ENCODE measurements at regions not wholly inside any gene's neighbourhood (a gene's known extent, or its start where the extent isn't known, plus 50 kb on each side); places are given as distances from the start of the nearest gene placed in this dataset.
A peak's percentile ranks its signal among the peaks of the same experiment; 100 is the strongest.

DNA sequence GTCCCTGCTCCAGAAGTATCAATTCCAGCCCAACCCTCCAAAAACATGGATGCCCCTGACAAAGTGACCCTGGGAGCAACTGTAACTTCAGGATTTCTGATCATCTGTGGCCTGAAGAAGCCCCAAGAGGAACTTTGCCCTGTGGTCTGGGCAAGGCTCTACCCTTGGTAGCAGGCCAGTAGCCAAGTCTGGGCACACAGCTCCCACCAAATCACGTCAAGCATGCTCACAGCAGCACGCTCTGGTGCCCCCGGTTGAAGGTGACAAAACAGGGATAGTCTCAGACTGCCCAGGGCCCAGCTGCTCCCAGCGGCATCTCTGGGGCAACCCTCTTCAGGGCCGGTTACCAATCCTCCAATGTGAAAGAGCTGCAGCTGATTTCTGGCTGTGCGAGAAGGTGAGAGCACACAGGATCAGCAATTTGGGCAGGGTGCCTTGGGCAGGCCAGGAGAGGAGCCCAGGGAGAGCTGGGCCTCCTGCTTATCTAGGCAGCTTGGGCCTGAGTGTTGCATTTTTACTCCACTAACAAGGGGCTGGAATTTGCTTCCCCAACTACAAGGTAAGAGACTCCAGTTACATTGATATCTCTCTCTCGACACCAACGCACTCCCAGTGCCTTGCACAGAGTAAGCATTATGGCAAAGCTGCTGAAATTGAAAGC, 418.1 kb downstream of the BCOR start:
- no peak for DNase-seq (ENCODE audit: insufficient read length, low spot score)

DNA sequence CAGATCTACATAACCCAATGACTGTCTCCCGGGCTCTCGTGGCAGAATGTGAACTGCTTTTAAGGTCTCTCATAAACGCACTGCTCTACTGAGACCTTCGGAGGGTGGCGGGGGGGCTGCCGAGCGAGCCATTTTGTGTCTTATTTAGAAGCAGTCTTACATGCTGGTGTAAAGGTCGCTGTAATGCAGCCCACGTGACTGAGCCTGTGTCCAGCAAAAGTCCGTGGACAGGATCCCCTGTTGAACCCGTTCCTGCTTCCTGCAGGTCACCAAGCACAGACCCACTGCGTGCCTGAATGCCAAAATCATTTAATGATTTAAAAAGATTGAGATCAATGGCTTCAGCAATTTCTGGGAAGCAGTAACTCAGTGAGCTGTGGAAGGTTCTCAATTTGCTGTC, 415.9 kb downstream of the BCOR start:
- TF ChIP-seq, protein P1, sequence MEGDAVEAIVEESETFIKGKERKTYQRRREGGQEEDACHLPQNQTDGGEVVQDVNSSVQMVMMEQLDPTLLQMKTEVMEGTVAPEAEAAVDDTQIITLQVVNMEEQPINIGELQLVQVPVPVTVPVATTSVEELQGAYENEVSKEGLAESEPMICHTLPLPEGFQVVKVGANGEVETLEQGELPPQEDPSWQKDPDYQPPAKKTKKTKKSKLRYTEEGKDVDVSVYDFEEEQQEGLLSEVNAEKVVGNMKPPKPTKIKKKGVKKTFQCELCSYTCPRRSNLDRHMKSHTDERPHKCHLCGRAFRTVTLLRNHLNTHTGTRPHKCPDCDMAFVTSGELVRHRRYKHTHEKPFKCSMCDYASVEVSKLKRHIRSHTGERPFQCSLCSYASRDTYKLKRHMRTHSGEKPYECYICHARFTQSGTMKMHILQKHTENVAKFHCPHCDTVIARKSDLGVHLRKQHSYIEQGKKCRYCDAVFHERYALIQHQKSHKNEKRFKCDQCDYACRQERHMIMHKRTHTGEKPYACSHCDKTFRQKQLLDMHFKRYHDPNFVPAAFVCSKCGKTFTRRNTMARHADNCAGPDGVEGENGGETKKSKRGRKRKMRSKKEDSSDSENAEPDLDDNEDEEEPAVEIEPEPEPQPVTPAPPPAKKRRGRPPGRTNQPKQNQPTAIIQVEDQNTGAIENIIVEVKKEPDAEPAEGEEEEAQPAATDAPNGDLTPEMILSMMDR (IDR thresholded peaks at IDR 0.05; ENCODE audit: insufficient read depth, missing control alignments): no peak
- no peak for FAIRE-seq
- no peak for DNase-seq (ENCODE audit: insufficient read length, low spot score)

More for the DNA sequence above, 418.1 kb downstream of the BCOR start:
- no peak for FAIRE-seq
- TF ChIP-seq, protein P1 (IDR thresholded peaks at IDR 0.05; ENCODE audit: insufficient read depth, missing control alignments): no peak

DNA sequence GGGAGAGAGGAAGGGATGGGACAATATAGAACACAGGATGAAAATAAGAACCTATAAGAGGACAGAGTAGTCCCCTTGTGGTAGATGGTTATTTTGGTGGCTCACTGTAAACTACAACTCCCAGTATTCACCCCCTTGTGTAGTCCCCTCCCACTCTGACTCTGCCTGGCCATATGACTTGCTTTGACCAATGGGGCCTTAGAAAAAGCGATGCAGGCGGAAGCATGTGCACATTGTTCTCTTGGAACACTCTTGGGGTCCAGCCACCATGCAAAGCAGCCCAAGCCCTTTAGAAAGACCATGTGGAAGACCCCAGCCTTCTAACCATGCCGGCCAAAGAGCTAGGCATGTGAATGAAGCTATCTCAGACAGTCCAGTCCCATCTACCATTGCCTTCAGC, 415.0 kb downstream of the BCOR start:
- FAIRE-seq: no peak

DNA sequence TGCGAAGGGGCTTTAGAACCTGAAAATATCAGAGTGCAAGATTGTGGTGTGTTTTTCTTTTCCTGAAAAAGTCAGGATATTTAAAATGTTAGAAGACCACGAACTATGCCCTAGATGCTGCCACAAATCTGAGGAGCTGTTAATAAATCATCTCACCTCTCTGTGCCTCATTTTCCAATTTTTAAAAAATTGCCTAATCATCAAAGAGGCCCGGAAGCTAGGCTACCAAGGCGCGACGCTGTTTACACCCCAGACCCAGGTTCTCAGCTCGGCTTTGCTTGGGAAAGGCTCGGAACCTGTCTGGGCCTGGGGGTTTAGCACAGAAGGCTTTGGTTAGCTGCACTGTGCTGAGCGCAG, 409.6 kb downstream of the BCOR start:
- DNase-seq (ENCODE audit: insufficient read length, low spot score) (no peak), FAIRE-seq (no peak)
- TF ChIP-seq, protein P1 (IDR thresholded peaks at IDR 0.05; ENCODE audit: insufficient read depth, missing control alignments): no peak

More for the DNA sequence above, 415.0 kb downstream of the BCOR start:
- TF ChIP-seq, protein P1 (IDR thresholded peaks at IDR 0.05; ENCODE audit: insufficient read depth, missing control alignments): no peak
- no peak for DNase-seq (ENCODE audit: insufficient read length, low spot score)

DNA sequence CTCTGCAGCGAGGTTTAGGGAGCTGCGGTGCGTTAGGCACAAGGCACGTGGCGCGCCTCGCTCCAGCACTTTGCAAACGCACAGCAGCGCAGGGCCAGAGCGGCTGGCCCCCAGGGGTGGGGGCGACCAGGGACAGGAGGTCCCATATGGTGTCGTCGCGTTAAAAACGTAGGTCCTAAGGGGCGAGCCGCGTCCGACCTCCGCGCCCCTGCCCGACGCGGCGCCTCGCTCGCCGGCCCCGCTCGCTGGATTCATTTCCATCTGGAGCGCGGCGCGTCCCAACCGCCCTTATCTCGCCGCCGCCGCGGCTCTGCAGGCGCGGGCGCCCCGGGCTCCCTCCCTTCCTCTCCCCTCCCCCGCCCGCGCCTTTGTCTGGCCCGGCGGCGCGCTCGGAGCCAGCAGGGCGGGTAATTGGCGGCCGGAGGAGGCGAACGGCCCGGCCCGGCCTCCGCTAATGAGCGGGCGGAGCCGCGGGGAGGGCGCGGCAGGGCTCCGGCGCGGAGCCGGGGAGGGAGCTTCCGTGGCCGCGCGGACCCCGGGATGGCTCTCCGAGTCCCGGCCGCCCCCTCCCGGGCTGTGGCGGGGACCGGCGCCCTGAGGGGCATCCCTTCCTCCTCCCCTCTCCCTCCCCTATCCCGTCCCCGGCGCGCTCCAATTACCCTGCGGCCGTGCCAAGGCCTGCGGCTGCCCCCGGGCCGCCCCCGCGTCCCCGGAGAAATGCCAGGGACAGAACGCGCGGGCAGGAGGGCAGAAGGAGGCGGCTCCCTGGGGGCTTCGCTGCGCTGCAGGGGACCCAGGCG, 409.0 kb downstream of the BCOR start:
- TF ChIP-seq, protein P1 (IDR thresholded peaks at IDR 0.05; ENCODE audit: insufficient read depth, missing control alignments): no peak
- DNase-seq (ENCODE audit: insufficient read length, low spot score): peak; percentile 23
- no peak for FAIRE-seq

DNA sequence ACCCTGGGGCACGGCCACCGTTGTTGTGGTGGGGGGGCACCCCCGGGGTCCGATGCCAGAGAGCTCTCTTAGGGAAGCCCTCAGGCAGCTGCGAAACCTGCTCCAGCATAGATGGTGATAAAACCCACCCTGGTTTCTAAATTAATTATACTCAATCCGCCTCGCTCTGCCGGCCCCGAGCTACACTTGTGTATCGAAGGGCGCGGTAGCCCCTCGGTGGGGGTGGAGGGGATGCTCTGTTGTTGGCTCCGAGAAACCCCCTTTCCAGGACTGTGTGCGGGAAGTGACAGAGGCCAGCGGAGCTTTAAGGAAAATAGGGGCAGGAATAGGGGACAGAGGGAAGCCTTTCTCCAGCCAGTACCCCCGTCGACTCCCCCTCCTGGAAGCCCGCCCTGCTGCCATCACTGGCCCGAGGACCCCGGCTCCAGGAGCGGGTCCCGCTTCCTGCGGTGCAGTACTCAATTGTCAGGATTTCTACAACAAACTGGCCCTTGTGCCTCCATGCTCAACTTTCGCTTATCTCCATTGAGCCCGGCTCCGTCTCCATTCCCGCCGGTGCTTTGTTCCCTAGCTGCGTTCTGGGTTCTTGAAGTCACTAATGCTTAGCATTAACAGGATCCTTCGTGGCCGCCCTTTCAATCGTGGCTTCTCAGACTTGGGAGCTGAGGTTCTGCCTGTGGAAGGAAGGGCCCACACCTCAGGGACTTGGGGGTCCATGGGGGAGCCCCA, 408.2 kb downstream of the BCOR start:
- TF ChIP-seq, protein P1 (IDR thresholded peaks at IDR 0.05; ENCODE audit: insufficient read depth, missing control alignments): no peak
- FAIRE-seq (no peak), DNase-seq (ENCODE audit: insufficient read length, low spot score) (no peak)
